Stimulated activated CD8-positive, alpha-beta memory T cell treated with anti-CD3 and anti-CD28 coated beads, Interleukin-4, amount 100 ng/mL, for 1 hour (primary cell): ENCODE measurements at regions not wholly inside any gene's neighbourhood (a gene's known extent, or its start where the extent isn't known, plus 50 kb on each side); places are given as distances from the start of the nearest gene placed in this dataset.

Experiments
- DNase-seq, 2 donors: peaks; one replicate each; pipeline ENCODE4 v3.0.0-alpha.2; 2020; ENCODE audit warnings: low read depth in 2 of 2, low spot score in 1 of 2

DNA sequence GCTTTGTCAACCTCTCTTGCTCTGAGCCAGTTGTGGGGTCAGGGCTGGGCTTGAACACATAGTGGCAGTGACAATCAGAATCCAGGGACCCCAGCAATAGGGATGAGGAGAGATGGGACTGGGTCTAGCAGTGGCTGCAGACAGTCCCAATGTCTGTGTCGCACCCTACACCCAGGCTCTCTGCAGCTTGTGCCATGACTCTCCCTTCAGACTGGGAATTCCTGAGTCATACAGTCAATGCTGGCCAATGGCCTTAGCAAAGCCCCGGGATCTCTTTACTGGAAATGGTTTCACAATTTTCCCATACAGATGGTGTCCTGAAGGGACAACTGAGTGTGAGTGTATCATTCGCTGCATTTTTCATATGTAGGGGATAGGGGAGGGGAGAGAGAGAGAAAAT, 74.2 kb upstream of the CELF4 start:
- DNase-seq: no peak

DNA sequence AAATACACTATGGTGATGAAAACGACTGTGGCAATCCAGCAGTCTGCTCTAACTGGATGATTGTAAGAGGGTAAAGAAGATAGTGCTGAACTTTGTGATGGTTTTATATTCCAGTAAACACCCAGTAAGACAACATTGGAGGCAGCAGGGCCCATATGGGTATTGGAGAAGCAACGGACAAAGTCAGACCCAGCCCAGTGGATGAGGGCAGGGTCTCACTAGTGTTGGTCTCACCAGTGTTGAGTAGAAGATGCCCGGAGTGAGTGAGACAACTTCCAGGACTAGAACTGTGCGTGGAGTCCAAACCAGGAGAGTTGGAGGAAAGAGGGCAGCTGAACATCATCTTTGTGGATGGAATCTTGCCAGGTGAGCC, 71.9 kb upstream of the CELF4 start:
- DNase-seq: no peak

DNA sequence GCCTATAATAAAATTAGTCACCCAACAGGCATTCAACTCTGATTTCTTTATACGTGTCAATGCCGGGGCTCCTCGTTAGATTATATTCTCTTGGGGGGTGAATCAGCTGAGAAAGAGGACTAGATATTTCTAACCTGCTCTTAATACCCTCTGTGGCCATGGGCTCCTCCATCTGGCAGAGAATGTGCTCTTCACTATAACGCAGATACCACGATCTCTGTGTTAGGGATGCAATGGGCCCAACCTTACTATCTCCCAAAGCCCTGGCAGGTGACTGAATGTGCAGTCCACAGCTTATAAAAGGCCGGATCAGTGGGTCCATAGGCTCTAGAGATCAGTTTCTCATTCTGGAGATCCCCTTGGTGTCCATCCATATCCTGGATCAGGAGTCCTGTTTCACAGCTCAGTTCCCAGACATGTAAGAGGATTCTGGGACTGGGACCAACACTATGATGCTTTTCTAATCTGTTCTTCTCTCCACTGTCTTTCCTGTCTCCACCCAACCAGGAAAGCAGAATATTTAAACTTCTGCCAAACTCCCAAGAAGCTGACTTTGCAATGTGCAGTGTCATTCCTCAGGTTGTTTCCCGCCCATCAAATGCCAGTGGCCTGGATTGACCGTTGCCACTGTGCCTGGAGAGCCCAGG, 71.4 kb upstream of the CELF4 start:
- no peak for DNase-seq

GRCh38 chr18:37634516-37634915, 68.9 kb upstream of the CELF4 start:
- DNase-seq: no peak

DNA sequence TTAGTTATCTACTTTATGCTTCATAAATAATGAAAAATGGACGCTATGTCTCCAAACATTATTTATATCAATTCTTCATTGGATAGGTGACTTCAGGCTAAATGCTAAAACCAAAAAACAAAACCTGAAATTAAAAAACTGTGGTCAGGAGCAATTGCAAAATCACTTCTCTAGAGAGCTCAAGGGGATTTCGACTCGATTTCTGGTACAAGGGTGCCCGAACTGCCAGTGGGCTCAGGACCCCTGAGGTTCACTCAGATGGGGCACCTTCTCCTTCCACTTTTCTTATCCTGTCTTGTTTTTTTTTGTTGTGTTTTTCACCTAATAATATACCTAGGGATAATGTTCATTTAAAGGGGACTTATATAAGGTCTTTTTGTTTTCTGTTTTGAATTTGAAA, 65.8 kb upstream of the CELF4 start:
- DNase-seq: no peak

DNA sequence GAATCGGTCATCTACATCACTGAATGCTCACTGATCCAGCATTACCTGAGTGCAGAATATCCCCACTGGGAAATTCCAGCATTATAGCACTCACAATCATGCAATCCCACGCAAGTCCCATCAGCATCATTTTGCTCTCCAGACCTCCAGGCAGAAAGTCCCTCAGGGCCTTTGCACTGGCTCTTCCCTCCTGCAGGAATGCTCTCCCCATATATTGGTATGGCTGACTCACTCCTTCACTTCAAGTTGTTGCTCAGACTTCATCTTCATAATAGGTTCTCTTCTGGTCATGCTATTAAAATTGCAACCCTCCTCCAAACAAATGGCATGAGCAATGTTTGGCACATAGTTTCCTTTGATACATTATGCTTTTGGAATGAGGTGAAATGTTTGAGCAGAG, 64.7 kb upstream of the CELF4 start:
- no peak for DNase-seq

GRCh38 chr18:37628470-37629220, 63.0 kb upstream of the CELF4 start:
- DNase-seq: no peak

DNA sequence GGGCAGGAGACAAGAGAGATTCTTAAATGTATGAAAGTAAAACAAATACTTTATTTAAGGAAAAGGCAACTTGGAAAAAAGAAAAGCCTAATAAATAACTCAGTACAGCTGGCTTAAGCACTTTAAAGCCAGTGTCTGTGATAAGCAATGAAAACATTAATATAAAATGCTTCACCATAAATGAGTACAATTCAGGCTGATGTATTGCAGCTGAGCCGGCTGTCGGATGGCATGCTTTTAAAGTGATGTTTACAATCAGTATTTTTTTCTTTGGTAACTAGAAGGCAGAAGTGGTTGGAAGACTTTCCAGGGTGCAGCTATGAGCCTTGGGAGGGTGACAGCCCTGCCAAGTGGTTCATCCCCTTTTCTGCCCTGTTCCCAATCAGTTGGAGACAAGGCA, 58.7 kb upstream of the CELF4 start:
- no peak for DNase-seq

DNA sequence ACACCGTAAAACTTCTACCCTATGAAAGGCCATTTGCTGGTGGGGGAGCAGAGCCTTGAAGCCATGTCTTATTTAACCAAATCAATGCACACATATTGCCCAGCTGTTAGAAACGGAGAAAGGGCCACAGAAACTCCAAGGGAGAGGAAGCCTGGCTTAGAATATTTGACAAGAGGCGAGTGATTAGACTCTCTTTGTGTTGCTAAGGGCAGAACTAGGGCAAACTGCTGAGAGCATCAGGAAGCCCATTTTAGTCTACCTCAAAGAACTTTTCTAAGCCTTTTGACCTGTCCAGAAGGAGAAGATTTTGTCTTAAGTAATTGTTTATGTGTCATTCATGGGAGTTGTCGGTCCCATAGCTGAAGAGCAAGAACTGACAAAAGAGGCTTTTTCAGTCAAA, 54.4 kb upstream of the CELF4 start:
- no peak for DNase-seq

GRCh38 chr18:37617623-37618022, 52.0 kb upstream of the CELF4 start:
- DNase-seq: no peak
